Trophoblast cell (in vitro differentiated cells and primary cell): ENCODE measurements at regions not wholly inside any gene's neighbourhood (a gene's known extent, or its start where the extent isn't known, plus 50 kb on each side); places are given as distances from the start of the nearest gene placed in this dataset.

Source experiments
- DNase-seq, 2 donors: peaks; one replicate each; pipeline ENCODE4 v3.0.0-alpha.2; 2016
- H2AFZ ChIP-seq: 2 replicates; pipeline ENCODE4 v1.6.1; 2013; ENCODE audit warnings: low read length, moderate library complexity, mild to moderate bottlenecking; ENCODE audit not compliant: insufficient read depth, poor library complexity
- H2AK5ac ChIP-seq: 2 replicates; pipeline ENCODE4 v1.6.1; 2013; ENCODE audit warnings: mild to moderate bottlenecking, low read length
- H2BK120ac ChIP-seq: 2 replicates; pipeline ENCODE4 v1.6.1; 2013; ENCODE audit warnings: low read length, mild to moderate bottlenecking, moderate library complexity; ENCODE audit not compliant: insufficient read depth, poor library complexity
- H2BK12ac ChIP-seq: 2 replicates; pipeline ENCODE4 v1.6.1; 2013; ENCODE audit warnings: mild to moderate bottlenecking, low read length, moderate library complexity
- H2BK5ac ChIP-seq: 2 replicates; pipeline ENCODE4 v1.6.1; 2013; ENCODE audit warnings: low read length, low read depth, moderate library complexity, mild to moderate bottlenecking; ENCODE audit not compliant: poor library complexity
- H3K14ac ChIP-seq: 2 replicates; pipeline ENCODE4 v1.6.1; 2013; ENCODE audit warnings: mild to moderate bottlenecking, low read length
- H3K18ac ChIP-seq: 2 replicates; pipeline ENCODE4 v1.6.1; 2013; ENCODE audit warnings: mild to moderate bottlenecking, low read length
- H3K23ac ChIP-seq: 2 replicates; pipeline ENCODE4 v1.6.1; 2013; ENCODE audit warnings: low read length
- H3K27ac ChIP-seq: 2 replicates; pipeline ENCODE4 v1.5.1; 2013; ENCODE audit warnings: low read depth, mild to moderate bottlenecking, inconsistent platforms, low read length, moderate library complexity
- H3K27me3 ChIP-seq: 2 replicates; pipeline ENCODE4 v1.6.1; 2013; ENCODE audit warnings: inconsistent platforms, mild to moderate bottlenecking, low read length, moderate library complexity; ENCODE audit not compliant: insufficient read depth
- H3K36me3 ChIP-seq, 2 experiments: 1 replicate in 1 of 2; 2 replicates in 1 of 2; pipeline ENCODE4 v1.6.1; 2013; ENCODE audit warnings: low read length in 2 of 2, mild to moderate bottlenecking in 2 of 2, moderate library complexity in 1 of 2; ENCODE audit not compliant: insufficient read depth in 2 of 2, control insufficient read depth in 1 of 2
- H3K4ac ChIP-seq: 2 replicates; pipeline ENCODE4 v1.6.1; 2013; ENCODE audit warnings: low read depth, mild to moderate bottlenecking, low read length, moderate library complexity
- H3K4me1 ChIP-seq, 2 experiments: 1 replicate in 1 of 2; 2 replicates in 1 of 2; pipeline ENCODE4 v1.6.1; 2013; ENCODE audit warnings: low read length in 2 of 2, mild to moderate bottlenecking in 2 of 2, moderate library complexity in 1 of 2; ENCODE audit not compliant: insufficient read depth in 2 of 2, control insufficient read depth in 1 of 2
- H3K4me2 ChIP-seq: 2 replicates; pipeline ENCODE4 v1.6.1; 2013; ENCODE audit warnings: inconsistent platforms, mild to moderate bottlenecking, low read length, moderate library complexity
- H3K4me3 ChIP-seq: 2 replicates; pipeline ENCODE4 v1.5.1; 2013; ENCODE audit warnings: mild to moderate bottlenecking, low read depth, low read length, inconsistent platforms
- H3K79me1 ChIP-seq: one replicate; pipeline ENCODE4 v1.6.1; 2013; ENCODE audit warnings: low read length
- H3K79me2 ChIP-seq: 2 replicates; pipeline ENCODE4 v1.6.1; 2013; ENCODE audit warnings: low read length, mild to moderate bottlenecking; ENCODE audit not compliant: control insufficient read depth, insufficient read depth, poor library complexity
- H3K9ac ChIP-seq: 2 replicates; pipeline ENCODE4 v1.6.1; 2013; ENCODE audit warnings: mild to moderate bottlenecking, low read length
- H3K9me3 ChIP-seq: 2 replicates; pipeline ENCODE4 v1.6.1; 2013; ENCODE audit warnings: low read depth, mild to moderate bottlenecking, control low read depth, inconsistent platforms, low read length; ENCODE audit not compliant: insufficient read depth
- H4K12ac ChIP-seq: 2 replicates; pipeline ENCODE4 v1.6.1; 2013; ENCODE audit warnings: low read depth, mild to moderate bottlenecking, low read length, moderate library complexity
- H4K8ac ChIP-seq: 2 replicates; pipeline ENCODE4 v1.6.1; 2013; ENCODE audit warnings: low read depth, mild to moderate bottlenecking, low read length, moderate library complexity
- H4K91ac ChIP-seq: one replicate; pipeline ENCODE4 v1.6.1; 2013; ENCODE audit warnings: low read depth, mild to moderate bottlenecking, low read length, moderate library complexity
- WGBS: extraction: QIAGEN DNeasy Blood & Tissue Kit; methylation state at CpG from one replicate; pipeline ENCODE4 v1.1.7; 2013; ENCODE audit warnings: missing lambda C conversion rate; ENCODE audit not compliant: insufficient read length, insufficient coverage; ENCODE audit errors: extremely low coverage; 5-methylcytosine and 5-hydroxymethylcytosine counted together

DNA sequence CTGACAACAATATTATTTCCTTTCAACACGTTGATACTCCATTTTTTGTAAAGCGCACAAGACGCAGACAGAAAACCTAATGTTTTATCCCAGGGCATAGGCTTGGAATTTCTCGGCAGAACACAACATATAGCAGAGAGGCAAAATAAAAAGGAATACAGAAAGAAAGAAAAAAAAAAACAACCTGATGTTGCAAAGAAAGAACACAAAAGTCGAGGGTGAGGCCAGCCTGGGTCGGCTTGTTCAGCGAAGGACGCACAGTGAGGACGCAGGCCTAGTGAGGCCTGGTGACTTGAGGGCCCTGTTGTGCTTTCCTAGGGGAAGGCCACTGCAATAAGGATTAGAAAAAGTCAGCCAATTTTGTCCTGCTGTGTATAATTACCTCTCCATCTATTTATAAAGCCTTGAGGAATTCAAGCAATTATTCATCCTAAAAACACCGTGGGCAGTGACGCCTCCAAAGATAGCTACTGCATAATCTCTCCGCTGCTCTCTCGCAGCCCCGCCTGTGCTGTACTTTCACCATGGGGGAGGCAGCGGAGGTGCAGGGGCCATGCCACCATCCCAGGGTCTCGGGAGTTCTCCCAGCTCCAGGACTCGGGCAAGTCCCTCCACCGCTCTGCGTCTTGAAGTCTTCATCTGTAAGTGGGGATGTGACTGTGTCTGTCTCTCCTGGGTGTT lies 61.9 kb upstream of the SH3RF3 start:
- Histone ChIP-seq H3K18ac (no peak overlapping the region), H2AK5ac (no peak overlapping the region), H3K79me2 (no peaks in the 10 kb centered on the region), H3K79me1 (no peaks in the 10 kb centered on the region), H3K36me3 (no peaks in the 10 kb centered on the region), H4K12ac (no peak overlapping the region), H3K23ac (no peak overlapping the region), H2BK120ac (no peak overlapping the region), H4K91ac (no peak overlapping the region), H3K4me2 (no peak overlapping the region), H3K4me1 (no peaks in the 10 kb centered on the region), H2BK12ac (no peak overlapping the region), H2BK5ac (no peak overlapping the region), H3K27me3 (no peaks in the 10 kb centered on the region), H3K4ac (no peak overlapping the region), H3K9me3 (no peaks in the 10 kb centered on the region), H3K14ac (no peak overlapping the region), H3K27ac (no peak overlapping the region), H3K4me3 (no peak overlapping the region), H2AFZ (no peak overlapping the region), H3K9ac (no peak overlapping the region), H4K8ac (no peak overlapping the region)
- no peak for DNase-seq
- no CpG with 5 or more reads among the region's 19 CpGs for WGBS

DNA sequence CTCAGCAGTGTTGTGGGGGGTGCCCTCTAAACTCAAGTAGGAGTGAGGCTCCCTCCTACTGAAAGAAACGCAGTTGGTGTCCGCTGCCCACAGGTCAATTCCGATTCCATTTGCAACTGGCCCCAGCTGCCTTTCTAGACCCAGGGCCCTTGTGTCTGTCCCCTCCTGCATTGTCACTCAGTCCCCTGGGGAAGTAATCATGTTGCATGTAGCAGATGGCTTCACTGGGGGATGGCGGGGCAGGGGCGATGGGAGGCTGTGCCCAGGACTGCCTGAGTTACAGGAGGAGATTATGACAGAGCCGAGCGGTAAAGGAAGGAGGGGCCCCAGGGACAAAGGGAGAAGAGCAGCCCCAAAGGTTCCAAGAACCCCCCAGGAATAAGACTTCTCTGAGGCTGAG lies 62.5 kb upstream of the SH3RF3 start:
- Histone ChIP-seq H4K91ac (no peak overlapping the region), H4K12ac (no peak overlapping the region), H2AK5ac (no peak overlapping the region), H3K9ac (no peak overlapping the region), H3K27ac (no peak overlapping the region), H4K8ac (no peak overlapping the region), H3K4me1 (no peaks in the 10 kb centered on the region), H3K27me3 (no peaks in the 10 kb centered on the region), H3K36me3 (no peaks in the 10 kb centered on the region), H3K4ac (no peak overlapping the region), H3K9me3 (no peaks in the 10 kb centered on the region), H3K18ac (no peak overlapping the region), H2AFZ (no peak overlapping the region), H3K4me3 (no peak overlapping the region), H2BK5ac (no peak overlapping the region), H3K23ac (no peak overlapping the region), H3K79me1 (no peaks in the 10 kb centered on the region), H2BK12ac (no peak overlapping the region), H3K14ac (no peak overlapping the region), H2BK120ac (no peak overlapping the region), H3K4me2 (no peak overlapping the region), H3K79me2 (no peaks in the 10 kb centered on the region)
- DNase-seq = no peak
- no CpG with 5 or more reads among the region's 7 CpGs for WGBS

GRCh38 chr2:109065391-109065734 lies 63.6 kb upstream of the SH3RF3 start:
- WGBS = no CpG with 5 or more reads among the region's 7 CpGs
- H2AFZ ChIP-seq = no peak overlapping the region

DNA sequence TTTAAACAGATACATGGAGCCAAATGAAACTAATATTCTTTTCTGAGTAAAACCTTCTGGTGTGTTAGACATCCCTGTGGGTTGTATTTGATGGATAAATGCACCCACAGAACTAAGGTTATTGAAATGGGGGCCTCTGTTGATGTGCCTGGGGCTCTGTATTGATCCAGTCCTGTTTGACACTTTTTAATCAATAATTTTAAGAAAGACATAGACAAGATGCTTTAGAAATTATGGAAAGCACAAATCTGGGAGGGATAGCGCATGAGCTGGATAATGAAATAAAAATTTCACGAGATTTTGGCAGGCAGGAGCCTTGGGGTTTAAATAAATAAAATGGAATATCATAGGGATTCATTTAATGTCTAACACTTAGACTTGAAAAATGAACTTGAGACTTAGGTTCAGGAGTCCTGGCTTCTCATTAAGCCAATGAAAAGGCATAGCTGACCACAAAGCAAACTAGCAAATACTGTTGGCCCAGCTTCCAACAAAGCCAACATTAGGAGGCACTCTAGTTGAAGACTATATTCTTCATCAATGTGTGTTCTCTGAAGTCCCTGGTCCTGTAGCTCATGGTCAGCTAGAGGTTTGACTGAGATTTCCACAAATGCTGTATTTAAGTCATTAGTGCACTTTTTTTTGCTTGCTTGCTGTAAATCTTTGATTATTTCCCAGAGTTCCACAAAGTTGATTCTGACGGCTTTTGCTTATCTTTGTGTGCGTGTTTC lies 64.2 kb upstream of the SH3RF3 start:
- no peaks in the 10 kb centered on the region for H3K79me2 ChIP-seq
- no peaks in the 10 kb centered on the region for H3K36me3 ChIP-seq
- H2AFZ ChIP-seq = no peak overlapping the region
- H3K9me3 ChIP-seq = no peaks in the 10 kb centered on the region
- no peak overlapping the region for H2AK5ac ChIP-seq
- no peaks in the 10 kb centered on the region for H3K4me1 ChIP-seq
- no CpG with 5 or more reads among the region's 4 CpGs for WGBS
- no peak overlapping the region for H3K27ac ChIP-seq
- no peak overlapping the region for H4K8ac ChIP-seq
- no peak for DNase-seq
- no peak overlapping the region for H3K4ac ChIP-seq
- no peak overlapping the region for H3K4me2 ChIP-seq
- H4K91ac ChIP-seq = no peak overlapping the region
- H3K14ac ChIP-seq = no peak overlapping the region
- H2BK5ac ChIP-seq = no peak overlapping the region
- no peak overlapping the region for H3K23ac ChIP-seq
- H3K79me1 ChIP-seq = no peaks in the 10 kb centered on the region
- H3K27me3 ChIP-seq = no peaks in the 10 kb centered on the region
- no peak overlapping the region for H3K4me3 ChIP-seq
- H2BK12ac ChIP-seq = no peak overlapping the region
- H3K18ac ChIP-seq = no peak overlapping the region
- H3K9ac ChIP-seq = no peak overlapping the region
- H4K12ac ChIP-seq = no peak overlapping the region
- no peak overlapping the region for H2BK120ac ChIP-seq

More at GRCh38 chr2:109065391-109065734, 63.6 kb upstream of the SH3RF3 start:
- Histone ChIP-seq H3K23ac (no peak overlapping the region), H3K9me3 (no peaks in the 10 kb centered on the region), H3K14ac (no peak overlapping the region), H3K4me1 (no peaks in the 10 kb centered on the region), H3K4me2 (no peak overlapping the region), H2AK5ac (no peak overlapping the region), H2BK120ac (no peak overlapping the region), H2BK5ac (no peak overlapping the region), H4K91ac (no peak overlapping the region), H3K36me3 (no peaks in the 10 kb centered on the region), H4K12ac (no peak overlapping the region), H4K8ac (no peak overlapping the region), H3K9ac (no peak overlapping the region), H3K27me3 (no peaks in the 10 kb centered on the region), H3K4me3 (no peak overlapping the region), H3K79me1 (no peaks in the 10 kb centered on the region), H3K79me2 (no peaks in the 10 kb centered on the region), H2BK12ac (no peak overlapping the region), H3K27ac (no peak overlapping the region), H3K4ac (no peak overlapping the region), H3K18ac (no peak overlapping the region)
- no peak for DNase-seq
